ENCODE measurements at regions not wholly inside any gene's neighbourhood (a gene's known extent, or its start where the extent isn't known, plus 50 kb on each side); places are given as distances from the start of the nearest gene placed in this dataset.

DNA sequence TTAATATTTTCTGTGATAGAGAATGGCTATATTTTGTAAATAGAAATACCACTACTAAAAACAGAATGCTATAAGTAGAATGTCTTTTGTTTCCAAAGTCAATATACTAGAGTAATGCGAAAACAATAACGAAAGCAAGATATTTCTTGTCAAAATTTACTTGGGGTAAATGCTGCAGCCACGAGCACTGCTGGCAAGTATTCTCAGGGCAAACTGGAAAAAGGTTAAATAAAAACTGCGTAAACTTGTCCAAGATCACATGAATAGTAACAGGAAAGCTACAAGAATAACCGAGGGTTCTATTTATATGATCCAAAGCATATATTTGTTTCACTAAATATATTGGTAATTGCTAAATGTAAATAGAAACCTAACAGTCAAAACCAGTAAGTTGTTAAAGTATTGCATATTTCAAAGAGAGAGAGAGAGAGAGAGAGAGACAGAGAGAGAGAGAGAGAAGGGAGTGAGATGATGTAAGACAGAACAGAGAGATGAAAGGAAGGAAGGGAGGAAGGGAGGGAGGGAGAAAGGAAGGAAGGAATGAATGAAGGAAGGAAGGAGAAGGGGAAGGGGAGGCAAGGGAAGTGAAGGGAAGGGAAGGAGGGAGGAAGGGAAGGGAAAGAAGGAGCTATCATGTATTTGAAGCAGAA is 231.7 kb downstream of the KCNC2 start:
- H3K4me1 Mint-ChIP-seq = peaks cover 1% of the 10 kb centered on the region
- no peaks in the 10 kb centered on the region for H3K36me3 Mint-ChIP-seq
- no peak overlapping the region for H3K4me3 Mint-ChIP-seq
- H3K27me3 Mint-ChIP-seq = no peaks in the 10 kb centered on the region
- CTCF ChIA-PET = no interaction called here
- no peaks in the 10 kb centered on the region for H3K9me3 Mint-ChIP-seq (ENCODE audit: low read depth)
- ATAC-seq (no peak), DNase-seq (no peak)
- H3K27ac Mint-ChIP-seq = no peak overlapping the region

DNA sequence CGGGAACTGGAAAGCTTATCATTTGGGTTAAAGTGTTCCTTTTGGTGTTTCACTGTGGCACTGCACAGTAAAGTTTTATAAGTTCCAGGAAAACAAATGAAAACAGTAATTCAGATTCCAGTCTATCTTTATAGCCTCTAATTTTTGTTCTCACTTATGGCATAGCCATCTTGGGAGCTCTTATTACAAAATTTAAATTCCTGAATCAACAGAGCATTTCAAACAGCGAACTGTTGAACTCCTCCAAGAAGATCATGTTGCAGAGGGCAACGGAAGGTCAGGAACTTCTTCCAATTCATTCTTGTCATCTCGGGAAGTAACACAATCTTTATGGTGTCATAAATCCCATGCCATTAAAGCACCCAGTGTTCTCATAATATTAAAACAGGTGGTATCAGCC is 229.1 kb downstream of the KCNC2 start:
- H3K27ac Mint-ChIP-seq = no peak overlapping the region

DNA sequence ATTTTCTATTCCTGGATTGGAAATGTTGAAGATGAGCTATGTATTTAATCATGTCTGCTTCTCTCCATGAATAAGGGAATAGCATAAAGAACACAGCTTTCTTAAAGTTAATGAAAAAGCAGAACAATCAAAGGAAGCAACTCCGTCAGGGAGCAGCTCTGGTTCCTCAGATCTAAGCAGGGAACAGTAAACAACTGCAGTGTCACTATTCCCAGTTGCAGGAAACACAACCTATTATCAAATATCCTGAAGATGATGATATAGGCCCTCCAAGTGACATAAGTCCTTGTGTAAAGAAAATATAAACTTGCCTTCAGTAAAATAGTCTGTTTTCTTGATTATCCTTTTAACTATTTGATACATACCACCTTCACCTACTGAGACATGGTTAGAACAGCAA is 228.1 kb downstream of the KCNC2 start:
- H3K27ac Mint-ChIP-seq = no peak overlapping the region
- no peak for ATAC-seq
- no peaks in the 10 kb centered on the region for H3K36me3 Mint-ChIP-seq
- H3K27me3 Mint-ChIP-seq = no peaks in the 10 kb centered on the region
- no peaks in the 10 kb centered on the region for H3K4me1 Mint-ChIP-seq
- no peak for DNase-seq
- H3K9me3 Mint-ChIP-seq (ENCODE audit: low read depth) = no peaks in the 10 kb centered on the region
- H3K4me3 Mint-ChIP-seq = no peak overlapping the region
- CTCF ChIA-PET = no interaction called here

More for the DNA sequence above, 229.1 kb downstream of the KCNC2 start:
- Mint-ChIP-seq H3K36me3 (no peaks in the 10 kb centered on the region), H3K9me3 (ENCODE audit: low read depth) (no peaks in the 10 kb centered on the region), H3K27me3 (no peaks in the 10 kb centered on the region), H3K4me3 (no peak overlapping the region), H3K4me1 (peaks cover 1% of the 10 kb centered on the region)
- CTCF ChIA-PET = no interaction called here
- DNase-seq (no peak), ATAC-seq (no peak)

DNA sequence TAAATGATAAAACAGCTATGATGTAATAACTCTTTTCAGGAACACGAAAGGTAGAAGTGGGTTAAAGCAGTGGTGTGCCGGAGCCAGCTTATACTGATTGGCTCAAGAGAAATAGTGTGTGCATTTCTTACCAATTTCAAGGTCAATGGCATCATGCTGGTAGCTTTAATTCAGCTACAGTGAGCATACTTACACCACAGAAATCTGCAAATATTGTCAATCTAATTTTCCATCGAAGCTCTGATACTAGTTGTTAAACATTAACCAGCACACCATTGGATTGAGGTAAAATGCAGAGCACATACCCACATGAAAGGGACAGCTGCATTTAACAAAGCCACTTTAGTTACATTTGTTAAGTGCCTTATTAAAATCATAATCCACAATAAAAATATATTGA is 225.7 kb downstream of the KCNC2 start:
- H3K36me3 Mint-ChIP-seq = no peaks in the 10 kb centered on the region
- no peaks in the 10 kb centered on the region for H3K9me3 Mint-ChIP-seq (ENCODE audit: low read depth)
- ATAC-seq (no peak), DNase-seq (no peak)
- H3K4me1 Mint-ChIP-seq = no peaks in the 10 kb centered on the region
- H3K4me3 Mint-ChIP-seq = no peak overlapping the region
- no peak overlapping the region for H3K27ac Mint-ChIP-seq
- CTCF ChIA-PET = interaction anchor here (1.1 kb wide), 1 partner anchor 10 kb away, joined by 3 read pairs; no protein-coding TSS in a partner anchor
- no peaks in the 10 kb centered on the region for H3K27me3 Mint-ChIP-seq

DNA sequence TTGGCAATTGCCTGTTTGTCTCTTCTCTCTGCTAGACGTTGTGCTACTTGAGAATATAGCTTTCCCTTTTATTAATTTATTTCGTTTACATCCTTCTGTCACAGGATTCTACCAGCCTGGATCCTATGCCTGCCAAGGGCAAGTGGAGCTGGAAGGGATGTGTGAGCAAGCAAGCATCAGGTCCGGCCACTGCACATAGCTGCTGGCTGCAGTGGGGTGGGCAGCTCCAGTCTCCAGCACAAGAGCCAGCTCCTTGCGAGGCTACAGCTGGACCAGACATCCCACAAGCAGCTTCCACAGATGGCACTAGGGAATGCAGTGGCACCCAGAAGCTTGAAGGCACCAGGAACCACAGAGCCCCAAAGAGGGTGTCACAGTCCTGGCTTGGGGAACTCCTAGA is 225.0 kb downstream of the KCNC2 start:
- no peaks in the 10 kb centered on the region for H3K27me3 Mint-ChIP-seq
- CTCF ChIA-PET = interaction anchor here (1.1 kb wide), 1 partner anchor 11 kb away, joined by 3 read pairs; no protein-coding TSS in a partner anchor
- H3K27ac Mint-ChIP-seq = no peak overlapping the region
- H3K36me3 Mint-ChIP-seq = no peaks in the 10 kb centered on the region
- DNase-seq (no peak), ATAC-seq (no peak)
- H3K4me3 Mint-ChIP-seq = no peak overlapping the region
- no peaks in the 10 kb centered on the region for H3K4me1 Mint-ChIP-seq
- no peaks in the 10 kb centered on the region for H3K9me3 Mint-ChIP-seq (ENCODE audit: low read depth)

DNA sequence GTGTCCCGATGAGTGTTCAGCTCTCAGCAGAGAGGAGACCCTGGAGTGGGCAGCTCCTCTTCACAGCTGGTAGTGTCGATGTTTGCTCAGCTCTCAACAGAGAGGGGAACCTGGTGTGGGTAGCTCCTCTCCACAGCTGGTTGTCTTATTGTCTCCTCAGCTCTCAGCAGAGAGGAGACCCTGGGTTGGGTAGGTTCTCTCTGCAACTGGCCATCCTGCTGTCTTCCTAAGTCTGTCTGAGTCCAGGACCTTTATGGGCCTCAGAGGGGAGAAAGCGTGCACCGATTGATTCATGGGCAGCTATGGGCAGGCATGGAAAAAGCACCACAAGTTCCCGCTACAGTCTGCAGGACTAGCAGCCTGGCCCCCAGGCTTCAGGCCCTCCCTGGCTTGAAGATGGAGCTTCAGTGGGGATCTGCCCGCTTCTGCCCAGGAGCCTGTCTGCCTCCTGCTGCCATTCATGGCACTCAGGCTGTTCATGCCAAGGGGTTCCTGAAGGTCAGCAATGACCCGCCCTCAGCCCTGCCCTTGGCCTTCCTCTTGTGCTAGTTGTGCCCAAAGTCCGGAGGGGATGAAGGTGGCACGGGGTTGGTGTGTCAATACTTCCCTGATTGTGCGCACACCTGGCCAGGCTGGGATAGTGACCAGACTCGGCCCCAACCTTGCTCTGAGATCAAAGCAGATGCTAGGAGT is 224.2 kb downstream of the KCNC2 start:
- CTCF ChIA-PET = no interaction called here
- H3K27me3 Mint-ChIP-seq = no peaks in the 10 kb centered on the region
- no peak for DNase-seq

DNA sequence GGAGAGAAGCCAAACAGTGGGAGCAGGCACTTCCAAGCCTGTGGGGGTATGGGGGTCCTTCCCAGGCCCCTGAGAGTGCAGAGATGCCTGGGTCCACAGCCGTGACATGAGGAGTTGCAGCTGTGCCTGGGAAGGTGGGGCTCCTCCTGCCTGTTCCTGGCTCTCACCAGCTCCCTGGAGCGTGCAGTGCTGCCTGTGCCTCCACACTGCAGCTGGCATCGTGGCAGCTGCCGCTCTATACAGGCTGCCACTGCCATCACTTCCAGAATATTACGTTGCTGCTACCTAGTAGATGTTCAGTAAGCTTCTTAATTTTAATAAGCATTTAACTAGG is 223.7 kb downstream of the KCNC2 start:
- ATAC-seq = no peak
- H3K4me3 Mint-ChIP-seq = no peak overlapping the region
- CTCF ChIA-PET = no interaction called here

More for the DNA sequence above, 224.2 kb downstream of the KCNC2 start:
- ATAC-seq = no peak
- H3K36me3 Mint-ChIP-seq = no peaks in the 10 kb centered on the region
- no peak overlapping the region for H3K27ac Mint-ChIP-seq
- H3K4me1 Mint-ChIP-seq = no peaks in the 10 kb centered on the region
- no peak overlapping the region for H3K4me3 Mint-ChIP-seq
- no peaks in the 10 kb centered on the region for H3K9me3 Mint-ChIP-seq (ENCODE audit: low read depth)

DNA sequence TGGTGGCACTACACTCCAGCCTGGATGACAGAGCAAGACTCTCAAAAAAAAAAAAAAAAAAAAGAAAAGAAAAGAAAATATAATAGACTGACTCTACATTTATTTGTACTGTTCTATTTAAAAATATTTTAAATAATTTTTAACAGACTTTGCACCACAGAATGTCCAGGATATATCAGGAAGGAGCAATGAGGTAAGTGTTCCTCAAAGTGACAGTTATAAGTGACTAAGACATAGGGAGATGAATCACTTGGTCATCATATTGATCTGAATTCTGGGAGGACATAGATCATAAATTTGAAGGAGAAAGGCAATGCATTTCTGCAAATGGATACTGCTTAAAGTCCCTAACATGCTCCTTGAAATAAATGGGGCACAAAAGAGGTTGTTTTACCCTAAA is 221.5 kb downstream of the KCNC2 start:
- Mint-ChIP-seq H3K4me1 (no peaks in the 10 kb centered on the region), H3K4me3 (no peak overlapping the region), H3K9me3 (ENCODE audit: low read depth) (no peaks in the 10 kb centered on the region), H3K27me3 (no peaks in the 10 kb centered on the region), H3K27ac (no peak overlapping the region), H3K36me3 (no peaks in the 10 kb centered on the region)
- ATAC-seq (no peak), DNase-seq (no peak)
- CTCF ChIA-PET = no interaction called here

More for the DNA sequence above, 223.7 kb downstream of the KCNC2 start:
- Mint-ChIP-seq H3K27ac (no peak overlapping the region), H3K36me3 (no peaks in the 10 kb centered on the region), H3K4me1 (no peaks in the 10 kb centered on the region), H3K27me3 (no peaks in the 10 kb centered on the region), H3K9me3 (ENCODE audit: low read depth) (no peaks in the 10 kb centered on the region)
- no peak for DNase-seq
